Naive B cell (primary cell): ENCODE measurements at regions not wholly inside any gene's neighbourhood (a gene's known extent, or its start where the extent isn't known, plus 50 kb on each side); places are given as distances from the start of the nearest gene placed in this dataset.
"Not testable (repeated sequence)": the region's sequence is repeated elsewhere in the genome, so short reads cannot be mapped to it uniquely, and the experiment has no call there.

Source experiments
- ATAC-seq, 2 donors: fragments of 150-1000 bp; cut with Tn5 transposase; 2 replicates each; pipeline ENCODE4 v1.10.0; 2021; ENCODE audit warnings: low read depth in 2 of 2, mild to moderate bottlenecking in 2 of 2, moderate library complexity in 2 of 2
- DNase-seq: peaks from one replicate; pipeline ENCODE4 v3.0.0; 2022
- H3K27ac Mint-ChIP-seq, 6 donors: one replicate each; pipeline ENCODE4 v1.8.0; 2020 to 2022; ENCODE audit warnings: mild to moderate bottlenecking in 6 of 6, mixed read lengths in 6 of 6, moderate library complexity in 5 of 6, inconsistent platforms in 2 of 6
- H3K27me3 Mint-ChIP-seq, 3 donors: one replicate each; pipeline ENCODE4 v1.8.0; 2021 to 2022; ENCODE audit warnings: mixed read lengths in 3 of 3, mild to moderate bottlenecking in 1 of 3
- H3K36me3 Mint-ChIP-seq, 2 donors: one replicate each; pipeline ENCODE4 v1.8.0; 2020 to 2022; ENCODE audit warnings: mixed read lengths in 2 of 2, inconsistent platforms in 1 of 2, mild to moderate bottlenecking in 1 of 2
- H3K4me1 Mint-ChIP-seq, 3 donors: one replicate each; pipeline ENCODE4 v1.8.0; 2020 to 2022; ENCODE audit warnings: mixed read lengths in 3 of 3, inconsistent platforms in 1 of 3, mild to moderate bottlenecking in 1 of 3, moderate library complexity in 1 of 3
- H3K4me3 Mint-ChIP-seq, 8 donors: one replicate each; pipeline ENCODE4 v1.8.0; 2020 to 2022; ENCODE audit warnings: mild to moderate bottlenecking in 8 of 8, mixed read lengths in 8 of 8, moderate library complexity in 8 of 8, inconsistent platforms in 2 of 8
- H3K9me3 Mint-ChIP-seq, 7 donors: one replicate each; pipeline ENCODE4 v1.8.0; 2020 to 2022; ENCODE audit warnings: mixed read lengths in 7 of 7, mild to moderate bottlenecking in 5 of 7, inconsistent platforms in 2 of 7, moderate library complexity in 1 of 7

DNA sequence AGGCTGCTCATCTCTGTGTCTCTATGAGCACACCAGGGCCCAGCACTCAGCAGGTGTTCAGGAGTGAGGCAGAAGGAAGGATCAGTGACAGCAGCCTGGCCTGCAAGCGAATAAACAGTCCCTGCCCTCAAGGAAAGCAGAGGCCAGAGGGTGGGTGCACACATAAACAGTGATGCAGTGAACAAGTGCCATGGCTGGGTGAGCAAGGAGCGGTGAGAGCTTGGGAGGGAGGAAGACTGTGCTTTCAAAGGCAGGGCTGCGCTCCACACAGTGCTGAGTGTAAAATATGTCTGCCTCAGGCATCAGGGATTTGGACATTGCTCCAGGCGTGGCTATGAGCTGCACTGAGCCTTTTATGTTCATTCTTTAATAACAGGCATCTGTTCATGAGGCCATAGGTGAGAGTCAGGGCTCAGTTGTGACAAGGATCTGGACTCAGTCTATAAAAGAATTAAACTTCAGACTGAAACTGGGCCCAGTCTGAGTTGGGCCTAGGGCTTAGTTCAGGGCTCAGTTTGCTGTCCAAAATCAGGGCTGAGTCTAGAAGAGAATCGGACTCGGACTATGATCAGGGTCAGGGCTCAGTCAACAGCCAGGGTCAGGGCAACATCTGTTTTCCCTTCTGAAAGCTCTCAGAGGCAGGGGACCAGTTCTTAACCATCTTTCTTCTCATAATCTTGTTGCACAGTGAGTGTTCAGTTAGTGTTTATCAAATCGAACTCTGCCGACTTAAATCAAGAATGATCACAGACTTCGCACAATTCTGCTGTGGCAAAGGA is 213.7 kb downstream of the FOXD2 start:
- H3K27me3 Mint-ChIP-seq = peaks cover 19 to 40% (median 24%) of the 10 kb centered on the region in 3 donors
- peak overlapping the region in 1 of 6 donors; percentile 21 for H3K27ac Mint-ChIP-seq
- DNase-seq (no peak), ATAC-seq (no peak)
- H3K36me3 Mint-ChIP-seq = no peaks in the 10 kb centered on the region
- H3K4me3 Mint-ChIP-seq = no peak overlapping the region
- H3K9me3 Mint-ChIP-seq = no peaks in the 10 kb centered on the region
- H3K4me1 Mint-ChIP-seq = no peaks in the 10 kb centered on the region

DNA sequence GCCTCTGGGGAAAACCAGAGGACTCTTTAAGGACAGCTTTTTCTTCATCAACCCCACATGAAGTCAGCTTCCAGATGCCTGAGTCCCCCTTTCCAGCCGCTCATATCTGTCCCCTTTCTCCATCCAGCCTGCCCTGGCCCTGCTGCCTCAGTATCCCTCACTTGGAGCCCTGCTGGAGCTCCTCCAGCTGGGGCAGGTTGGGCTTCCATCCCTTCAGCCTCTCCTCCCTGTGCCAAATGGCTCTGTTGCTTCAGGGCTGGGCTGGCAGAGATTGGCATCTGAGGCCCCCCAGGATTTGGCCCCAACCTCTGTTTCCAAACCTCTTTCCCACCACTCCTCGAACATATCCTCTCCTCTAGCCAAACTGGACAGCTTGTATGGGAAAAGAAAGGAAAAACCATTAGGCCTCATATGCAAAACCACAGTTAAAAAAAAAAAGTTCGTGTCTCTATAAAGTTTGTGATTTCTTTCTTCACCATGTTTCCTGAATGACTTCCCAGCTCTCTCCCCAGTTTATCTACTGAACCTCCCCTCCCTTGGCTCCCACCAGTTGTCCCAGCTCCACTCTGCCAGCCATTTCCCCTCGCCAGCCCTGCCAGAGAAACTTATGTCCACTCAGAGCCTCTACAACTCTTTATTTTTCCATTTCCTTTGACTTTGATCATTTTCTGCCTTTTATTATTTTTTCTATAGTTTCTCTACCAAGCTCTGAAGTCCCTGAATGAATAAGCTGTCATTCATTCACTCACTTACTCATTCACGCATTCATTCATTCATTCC is 217.9 kb downstream of the FOXD2 start:
- no peak overlapping the region for H3K4me3 Mint-ChIP-seq
- no peak for DNase-seq
- H3K36me3 Mint-ChIP-seq = no peaks in the 10 kb centered on the region
- peaks cover 14 to 38% (median 31%) of the 10 kb centered on the region in 3 donors for H3K27me3 Mint-ChIP-seq
- no peak for ATAC-seq
- no peaks in the 10 kb centered on the region for H3K9me3 Mint-ChIP-seq
- H3K4me1 Mint-ChIP-seq = no peaks in the 10 kb centered on the region
- H3K27ac Mint-ChIP-seq = no peak overlapping the region

DNA sequence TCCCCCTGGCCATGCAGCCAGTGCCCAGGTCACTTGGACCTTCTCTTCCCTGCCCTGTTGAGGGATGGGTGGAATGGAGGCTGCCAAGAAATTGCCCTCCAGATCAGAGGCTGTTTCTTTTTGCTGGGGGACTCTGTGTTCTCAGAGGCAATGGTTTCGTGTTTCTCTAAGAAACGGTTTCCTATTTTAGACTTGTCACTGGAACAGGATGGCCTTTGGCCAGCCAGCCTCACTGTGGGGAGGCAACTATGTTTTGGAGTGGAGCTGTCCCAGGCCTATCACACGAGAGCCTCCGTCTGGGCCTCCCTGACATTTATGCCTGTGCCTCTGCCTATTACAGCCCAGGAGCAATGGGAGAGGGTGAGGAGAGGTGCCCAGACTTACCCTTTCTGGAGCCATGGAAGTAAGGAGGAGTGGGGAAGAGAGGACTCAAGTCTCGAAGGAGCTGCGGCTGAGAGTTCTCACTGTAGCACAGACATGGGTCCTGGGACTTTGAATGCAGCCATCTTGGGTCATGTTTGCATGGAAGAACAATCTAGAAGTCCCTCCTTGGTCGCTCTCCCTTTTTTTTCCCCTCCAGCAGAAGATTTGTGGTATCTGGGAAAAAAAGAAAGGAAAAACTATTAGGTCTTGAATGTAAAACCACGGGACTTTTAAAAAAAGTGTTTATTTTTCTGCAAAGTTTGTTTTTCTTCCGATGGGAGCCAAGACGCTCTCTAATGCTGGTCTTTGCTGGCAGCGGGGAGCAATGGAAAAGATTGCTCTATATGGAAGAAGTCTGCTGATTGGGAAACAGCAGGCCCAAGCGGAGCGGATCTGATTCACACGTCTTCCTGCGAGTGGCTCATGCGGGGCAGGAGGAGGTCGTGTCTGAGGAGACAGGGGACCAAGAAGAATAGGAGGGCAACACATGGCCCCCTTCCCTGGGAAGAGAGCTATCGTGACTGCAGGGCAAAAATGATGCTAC is 219.2 kb downstream of the FOXD2 start:
- no peak overlapping the region for H3K27ac Mint-ChIP-seq
- H3K4me3 Mint-ChIP-seq = no peak overlapping the region
- H3K4me1 Mint-ChIP-seq = no peaks in the 10 kb centered on the region
- H3K36me3 Mint-ChIP-seq = no peaks in the 10 kb centered on the region
- H3K27me3 Mint-ChIP-seq = peaks cover 14 to 38% (median 31%) of the 10 kb centered on the region in 3 donors
- DNase-seq (no peak), ATAC-seq (no peak)
- no peaks in the 10 kb centered on the region for H3K9me3 Mint-ChIP-seq

DNA sequence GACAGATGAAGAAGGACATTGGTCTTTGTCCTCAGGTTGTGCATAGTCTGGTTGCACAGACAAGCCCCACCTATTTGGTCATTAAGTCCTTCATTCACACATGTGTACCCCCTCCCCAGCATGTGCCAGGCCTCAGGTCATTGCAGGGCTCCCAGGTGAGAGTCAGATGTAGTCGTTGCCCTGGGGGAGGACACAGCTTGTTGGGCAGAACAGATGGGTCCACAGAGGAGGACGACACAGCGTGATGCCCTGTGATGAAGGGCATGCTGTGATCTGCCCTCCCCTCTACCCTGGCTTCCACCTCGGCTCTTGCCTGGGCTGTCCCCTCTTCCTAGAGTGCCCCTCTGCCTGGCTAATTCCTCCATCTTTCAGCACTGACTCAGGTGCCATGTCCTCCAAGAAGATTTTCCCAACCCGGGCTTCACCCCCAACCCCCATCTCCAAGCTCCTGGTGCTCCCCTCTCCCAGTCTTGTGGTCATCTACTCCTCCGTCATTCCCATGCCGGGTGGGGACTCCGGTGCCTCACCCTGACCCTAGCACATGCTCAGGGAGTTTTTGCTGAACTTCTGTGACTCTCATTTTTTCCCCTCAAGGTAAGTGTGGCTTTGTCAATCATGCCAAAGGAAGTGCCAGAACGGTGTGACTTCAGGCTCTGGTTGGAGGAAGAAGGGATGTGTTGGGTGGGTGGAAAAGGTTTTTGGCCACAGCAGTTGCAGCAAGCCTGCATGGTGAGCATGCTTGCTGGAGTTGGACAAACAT is 220.5 kb downstream of the FOXD2 start:
- Mint-ChIP-seq H3K4me3 (peak overlapping the region in 1 of 8 donors; percentile 44), H3K4me1 (no peaks in the 10 kb centered on the region), H3K27me3 (peaks cover 14 to 38% (median 27%) of the 10 kb centered on the region in 3 donors), H3K9me3 (no peaks in the 10 kb centered on the region), H3K36me3 (no peaks in the 10 kb centered on the region), H3K27ac (no peak overlapping the region)
- no peak for ATAC-seq
- DNase-seq = no peak

GRCh38 chr1:47659146-47659545 is 221.3 kb downstream of the FOXD2 start:
- H3K27me3 Mint-ChIP-seq = peaks cover 14 to 38% (median 27%) of the 10 kb centered on the region in 3 donors
- H3K36me3 Mint-ChIP-seq = no peaks in the 10 kb centered on the region
- ATAC-seq (no peak), DNase-seq (no peak)
- no peak overlapping the region for H3K4me3 Mint-ChIP-seq
- no peak overlapping the region for H3K27ac Mint-ChIP-seq
- H3K4me1 Mint-ChIP-seq = no peaks in the 10 kb centered on the region
- H3K9me3 Mint-ChIP-seq = no peaks in the 10 kb centered on the region

DNA sequence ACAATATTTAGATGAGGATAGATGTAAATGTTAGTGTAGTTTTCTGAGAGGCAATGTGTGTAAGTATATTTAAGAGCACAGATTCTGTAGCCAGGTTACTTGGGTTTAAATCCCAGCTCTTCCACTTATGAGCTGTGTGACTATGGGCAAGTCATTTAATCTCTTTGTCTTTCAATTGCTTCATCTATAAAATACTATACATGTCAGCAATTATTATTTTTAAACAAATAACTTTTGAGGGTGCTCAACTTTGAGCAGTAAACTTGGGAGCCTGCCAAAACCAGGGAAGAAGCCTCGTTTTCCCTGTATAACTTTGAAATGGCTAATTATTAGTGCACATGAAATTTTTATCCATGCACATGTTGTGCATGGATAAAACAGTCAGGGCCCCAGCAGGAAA is 222.8 kb downstream of the FOXD2 start:
- no peak overlapping the region for H3K27ac Mint-ChIP-seq
- peaks cover 13 to 27% (median 25%) of the 10 kb centered on the region in 3 donors for H3K27me3 Mint-ChIP-seq
- H3K4me1 Mint-ChIP-seq = no peaks in the 10 kb centered on the region
- DNase-seq = no peak
- no peaks in the 10 kb centered on the region for H3K36me3 Mint-ChIP-seq
- H3K9me3 Mint-ChIP-seq = no peaks in the 10 kb centered on the region
- no peak overlapping the region for H3K4me3 Mint-ChIP-seq
- no peak for ATAC-seq

DNA sequence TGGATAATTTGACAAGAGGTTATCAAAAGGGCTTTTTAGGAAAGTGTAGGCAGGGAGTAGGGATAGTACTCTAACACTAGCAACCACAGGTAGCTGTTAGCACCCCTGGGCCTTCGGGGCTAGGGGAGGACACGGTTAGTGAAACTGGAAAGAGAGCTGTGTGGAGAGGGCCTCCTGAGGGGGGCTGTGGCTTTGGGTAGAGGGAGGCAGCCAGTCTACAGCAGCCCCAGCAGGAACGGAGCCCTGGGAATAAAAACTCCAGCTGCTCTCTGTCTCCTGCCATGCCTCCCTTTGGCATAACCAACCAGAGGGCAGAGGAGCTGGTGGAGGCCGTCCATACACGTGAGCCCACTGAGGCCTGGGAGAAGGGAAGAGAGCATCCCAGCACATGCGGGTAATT is 223.2 kb downstream of the FOXD2 start:
- DNase-seq (no peak), ATAC-seq (no peak)
- no peaks in the 10 kb centered on the region for H3K4me1 Mint-ChIP-seq
- peaks cover 9 to 23% (median 20%) of the 10 kb centered on the region in 3 donors for H3K27me3 Mint-ChIP-seq
- H3K4me3 Mint-ChIP-seq = no peak overlapping the region
- H3K27ac Mint-ChIP-seq = no peak overlapping the region
- H3K9me3 Mint-ChIP-seq = no peaks in the 10 kb centered on the region
- H3K36me3 Mint-ChIP-seq = no peaks in the 10 kb centered on the region

GRCh38 chr1:47662068-47662467 is 224.2 kb downstream of the FOXD2 start:
- Mint-ChIP-seq H3K4me3 (no peak overlapping the region), H3K27ac (no peak overlapping the region), H3K9me3 (no peaks in the 10 kb centered on the region), H3K27me3 (peaks cover 7 to 13% (median 11%) of the 10 kb centered on the region in 3 donors), H3K4me1 (no peaks in the 10 kb centered on the region), H3K36me3 (no peaks in the 10 kb centered on the region)
- ATAC-seq = no peak
- no peak for DNase-seq

DNA sequence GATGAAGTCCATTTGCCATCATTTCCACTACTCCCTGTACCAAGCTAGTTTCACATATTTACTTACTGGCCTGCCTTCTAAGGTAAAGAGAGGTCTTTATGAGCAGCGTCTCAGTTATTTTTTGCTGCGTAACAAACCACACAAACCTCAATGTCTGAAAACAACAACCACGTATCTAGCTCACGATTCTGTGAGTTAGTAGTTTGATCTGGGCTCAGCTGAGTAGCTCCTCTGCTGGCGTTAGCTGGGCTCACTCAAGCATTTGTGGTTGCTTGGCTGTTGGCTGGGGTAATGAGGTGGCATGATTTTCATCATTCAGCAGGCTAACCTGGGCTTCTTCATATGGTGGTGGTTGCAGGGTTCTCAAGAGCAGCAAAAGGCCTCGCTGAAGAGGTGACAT is 225.4 kb downstream of the FOXD2 start:
- Mint-ChIP-seq H3K36me3 (no peaks in the 10 kb centered on the region), H3K4me3 (no peak overlapping the region), H3K27ac (no peak overlapping the region), H3K27me3 (peaks cover 0 to 6% (median 4%) of the 10 kb centered on the region in 3 donors), H3K9me3 (peaks cover 0 to 4% (median 0%) of the 10 kb centered on the region in 7 donors), H3K4me1 (no peaks in the 10 kb centered on the region)
- ATAC-seq (no peak), DNase-seq (no peak)

DNA sequence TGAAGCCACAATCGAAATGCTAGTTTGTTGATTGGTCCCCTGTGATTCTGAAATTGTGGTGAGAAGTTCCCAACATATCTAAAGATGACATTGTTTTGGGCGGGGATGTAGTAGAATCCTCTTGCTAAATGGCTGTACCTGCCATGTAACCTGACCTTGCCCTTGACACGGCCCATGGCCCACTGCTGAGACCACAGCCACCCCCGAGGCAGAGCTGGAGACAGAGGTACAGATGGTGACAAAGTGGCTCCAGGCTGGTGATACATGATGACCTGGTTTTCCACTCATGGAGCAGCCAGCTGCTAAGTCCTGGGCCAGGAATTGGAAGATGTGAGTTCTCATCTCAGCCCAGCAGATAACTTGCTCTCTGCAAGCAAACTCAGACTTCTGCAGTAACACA is 226.5 kb downstream of the FOXD2 start:
- DNase-seq = no peak
- Mint-ChIP-seq H3K4me3 (no peak overlapping the region), H3K9me3 (peaks cover 0 to 4% (median 0%) of the 10 kb centered on the region in 7 donors), H3K27me3 (no peaks in the 10 kb centered on the region), H3K27ac (no peak overlapping the region), H3K4me1 (no peaks in the 10 kb centered on the region), H3K36me3 (no peaks in the 10 kb centered on the region)
- no peak for ATAC-seq

GRCh38 chr1:47664896-47665295 is 227.1 kb downstream of the FOXD2 start:
- not testable (repeated sequence) for H3K9me3 Mint-ChIP-seq, H3K4me1 Mint-ChIP-seq, H3K4me3 Mint-ChIP-seq, H3K27me3 Mint-ChIP-seq, ATAC-seq, H3K27ac Mint-ChIP-seq, DNase-seq, H3K36me3 Mint-ChIP-seq

GRCh38 chr1:47669081-47669585 is 231.3 kb downstream of the FOXD2 start:
- DNase-seq (no peak), ATAC-seq (no peak)
- Mint-ChIP-seq H3K4me1 (no peaks in the 10 kb centered on the region), H3K36me3 (peaks cover 5 to 8% of the 10 kb centered on the region in 2 donors), H3K4me3 (no peak overlapping the region), H3K9me3 (peaks cover 4 to 28% (median 17%) of the 10 kb centered on the region in 7 donors), H3K27me3 (no peaks in the 10 kb centered on the region), H3K27ac (no peak overlapping the region)
